ENCODE measurements at regions not wholly inside any gene's neighbourhood (a gene's known extent, or its start where the extent isn't known, plus 50 kb on each side); places are given as distances from the start of the nearest gene placed in this dataset.
A peak's percentile ranks its signal among the peaks of the same experiment; 100 is the strongest.

DNA sequence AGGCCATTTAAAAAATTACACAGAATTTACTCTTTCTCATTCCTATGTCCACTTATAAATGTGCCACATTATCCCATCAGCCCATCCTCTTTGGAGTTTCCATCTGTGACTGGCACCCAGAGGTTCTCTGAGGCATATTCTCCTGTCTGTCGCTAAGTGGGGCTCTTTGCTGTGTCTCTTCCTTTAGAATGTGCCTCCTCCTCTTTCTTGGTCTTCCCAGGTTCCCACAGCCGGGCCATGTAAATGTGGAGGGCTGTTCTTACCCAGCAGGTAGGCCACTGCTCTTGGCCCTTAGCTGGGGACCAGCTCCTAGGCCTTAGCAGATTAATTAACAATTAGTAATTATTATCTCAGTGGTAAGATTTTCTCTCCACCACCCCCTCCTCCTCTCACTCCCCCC, 167.0 kb downstream of the INSIG2 start:
- TF ChIP-seq, protein P1, sequence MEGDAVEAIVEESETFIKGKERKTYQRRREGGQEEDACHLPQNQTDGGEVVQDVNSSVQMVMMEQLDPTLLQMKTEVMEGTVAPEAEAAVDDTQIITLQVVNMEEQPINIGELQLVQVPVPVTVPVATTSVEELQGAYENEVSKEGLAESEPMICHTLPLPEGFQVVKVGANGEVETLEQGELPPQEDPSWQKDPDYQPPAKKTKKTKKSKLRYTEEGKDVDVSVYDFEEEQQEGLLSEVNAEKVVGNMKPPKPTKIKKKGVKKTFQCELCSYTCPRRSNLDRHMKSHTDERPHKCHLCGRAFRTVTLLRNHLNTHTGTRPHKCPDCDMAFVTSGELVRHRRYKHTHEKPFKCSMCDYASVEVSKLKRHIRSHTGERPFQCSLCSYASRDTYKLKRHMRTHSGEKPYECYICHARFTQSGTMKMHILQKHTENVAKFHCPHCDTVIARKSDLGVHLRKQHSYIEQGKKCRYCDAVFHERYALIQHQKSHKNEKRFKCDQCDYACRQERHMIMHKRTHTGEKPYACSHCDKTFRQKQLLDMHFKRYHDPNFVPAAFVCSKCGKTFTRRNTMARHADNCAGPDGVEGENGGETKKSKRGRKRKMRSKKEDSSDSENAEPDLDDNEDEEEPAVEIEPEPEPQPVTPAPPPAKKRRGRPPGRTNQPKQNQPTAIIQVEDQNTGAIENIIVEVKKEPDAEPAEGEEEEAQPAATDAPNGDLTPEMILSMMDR (IDR thresholded peaks at IDR 0.05; ENCODE audit: low read depth, low read length) = no peak

DNA sequence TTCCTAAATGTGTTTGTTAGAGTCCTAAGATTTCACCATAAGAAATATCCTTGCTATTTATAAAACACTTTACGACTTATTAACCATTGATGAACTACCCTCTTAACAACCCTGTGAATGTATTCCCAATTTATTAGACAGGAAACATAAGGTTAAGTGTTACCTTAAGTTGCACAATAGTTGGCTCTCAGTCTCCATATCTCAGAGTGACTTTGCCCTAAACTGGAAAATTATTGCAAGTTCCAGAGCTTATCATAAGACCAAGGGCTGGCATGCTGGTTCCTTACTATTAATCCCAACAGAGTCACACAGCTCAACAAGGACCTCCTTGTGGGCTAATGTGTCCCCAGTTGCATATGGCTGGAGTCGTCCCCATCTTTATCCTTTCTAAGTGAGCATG, 165.8 kb downstream of the INSIG2 start:
- TF ChIP-seq, protein P1 (IDR thresholded peaks at IDR 0.05; ENCODE audit: low read depth, low read length) = no peak

More for the DNA sequence above, 167.0 kb downstream of the INSIG2 start:
- no peak for DNase-seq (ENCODE audit: low read depth in 2 of 2)
- no peak overlapping the region for H3K4me3 ChIP-seq (replicated peaks in 1 of 2; ENCODE audit: low read depth in 2 of 2, low read length in 2 of 2)

DNA sequence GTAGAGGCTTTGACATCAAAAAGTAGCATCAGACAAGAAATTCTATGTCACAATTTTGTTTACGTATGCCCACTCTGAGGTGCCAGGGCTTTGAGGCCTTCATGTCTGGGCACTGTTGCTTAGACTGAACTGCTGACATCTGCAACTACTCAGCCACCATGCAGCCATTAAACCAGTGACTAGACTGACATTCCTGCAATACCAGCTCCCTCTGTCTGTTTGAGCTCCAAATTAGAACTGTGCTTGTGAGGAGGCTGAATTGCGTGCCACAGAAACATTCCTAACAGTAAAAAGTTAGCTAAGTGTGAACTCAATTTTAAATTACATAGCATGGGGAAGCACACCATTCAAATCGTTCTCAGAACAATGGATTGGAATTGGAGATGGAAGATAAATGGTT, 163.2 kb downstream of the INSIG2 start:
- TF ChIP-seq, protein P1 (IDR thresholded peaks at IDR 0.05; ENCODE audit: low read depth, low read length) = no peak
- DNase-seq (ENCODE audit: low read depth in 2 of 2) = no peak
- no peak overlapping the region for H3K4me3 ChIP-seq (replicated peaks in 1 of 2; ENCODE audit: low read depth in 2 of 2, low read length in 2 of 2)

More for the DNA sequence above, 165.8 kb downstream of the INSIG2 start:
- DNase-seq (ENCODE audit: low read depth in 2 of 2) = no peak
- H3K4me3 ChIP-seq (replicated peaks in 1 of 2; ENCODE audit: low read depth in 2 of 2, low read length in 2 of 2) = no peak overlapping the region

DNA sequence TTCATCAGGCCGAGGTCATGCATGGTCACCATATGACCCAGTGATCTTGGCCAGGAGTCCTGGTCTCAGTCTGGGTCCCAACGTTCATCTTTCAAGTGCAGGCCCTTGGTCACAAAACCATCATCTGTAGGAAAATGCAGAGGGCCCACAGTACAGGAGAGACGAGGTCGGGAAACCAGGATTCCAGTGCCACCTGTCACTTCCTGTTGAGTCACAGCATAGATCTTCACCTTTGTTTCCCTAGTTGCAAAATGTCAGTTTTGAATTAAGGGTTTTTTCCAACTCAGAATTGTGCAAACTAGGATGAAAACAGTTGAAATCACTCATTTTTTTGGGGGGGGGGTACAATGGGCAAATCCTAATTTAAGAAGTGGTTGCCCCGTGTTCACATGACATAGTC, 162.2 kb downstream of the INSIG2 start:
- TF ChIP-seq, protein P1 (IDR thresholded peaks at IDR 0.05; ENCODE audit: low read depth, low read length) = no peak
- DNase-seq (ENCODE audit: low read depth in 2 of 2) = peak in 1 of 2 donors; percentile 14
- H3K4me3 ChIP-seq (replicated peaks in 1 of 2; ENCODE audit: low read depth in 2 of 2, low read length in 2 of 2) = no peak overlapping the region

DNA sequence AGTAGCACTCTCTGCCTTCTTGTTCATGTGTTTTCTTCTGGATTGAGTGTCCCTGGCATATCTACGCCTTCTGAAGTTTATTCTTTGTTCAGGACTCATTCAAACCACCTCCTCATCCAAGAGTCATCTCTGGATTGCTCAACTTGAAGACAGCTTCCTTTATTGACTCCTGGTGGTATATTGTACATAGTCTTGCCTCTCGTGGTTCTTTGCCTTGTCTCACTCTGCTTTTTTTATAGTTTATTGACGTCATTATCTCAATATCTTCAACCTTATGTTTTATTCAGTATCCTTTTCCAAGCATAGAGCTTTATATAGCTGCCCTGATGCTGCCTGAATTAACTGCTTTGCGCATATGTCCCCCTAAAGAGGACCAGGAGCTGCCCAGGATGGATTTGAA, 161.7 kb downstream of the INSIG2 start:
- TF ChIP-seq, protein P1 (IDR thresholded peaks at IDR 0.05; ENCODE audit: low read depth, low read length) = no peak
- H3K4me3 ChIP-seq (replicated peaks in 1 of 2; ENCODE audit: low read depth in 2 of 2, low read length in 2 of 2) = no peak overlapping the region
- DNase-seq (ENCODE audit: low read depth in 2 of 2) = peak in 1 of 2 donors; percentile 36

DNA sequence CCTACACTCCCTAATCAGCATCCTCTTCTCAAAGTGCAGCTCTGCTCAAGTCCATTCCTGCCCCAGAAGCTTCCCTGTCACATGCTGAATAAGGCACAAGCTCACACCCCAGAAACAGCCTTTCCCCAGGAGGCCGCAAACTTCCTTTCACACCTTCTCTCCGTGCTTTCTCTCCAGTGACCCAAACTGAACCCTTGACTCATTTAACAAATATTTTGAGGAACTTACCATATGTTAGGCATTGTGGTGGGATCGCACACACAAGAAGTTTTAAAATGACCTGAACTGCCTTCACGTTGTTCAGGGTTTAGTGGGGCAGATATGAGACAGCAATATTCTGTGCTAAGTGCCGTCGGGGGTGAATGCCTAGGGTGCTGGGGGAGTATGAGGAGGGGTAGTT, 161.3 kb downstream of the INSIG2 start:
- TF ChIP-seq, protein P1 (IDR thresholded peaks at IDR 0.05; ENCODE audit: low read depth, low read length) = no peak
- H3K4me3 ChIP-seq (replicated peaks in 1 of 2; ENCODE audit: low read depth in 2 of 2, low read length in 2 of 2) = no peak overlapping the region
- DNase-seq (ENCODE audit: low read depth in 2 of 2) = peak in 1 of 2 donors; percentile 32

DNA sequence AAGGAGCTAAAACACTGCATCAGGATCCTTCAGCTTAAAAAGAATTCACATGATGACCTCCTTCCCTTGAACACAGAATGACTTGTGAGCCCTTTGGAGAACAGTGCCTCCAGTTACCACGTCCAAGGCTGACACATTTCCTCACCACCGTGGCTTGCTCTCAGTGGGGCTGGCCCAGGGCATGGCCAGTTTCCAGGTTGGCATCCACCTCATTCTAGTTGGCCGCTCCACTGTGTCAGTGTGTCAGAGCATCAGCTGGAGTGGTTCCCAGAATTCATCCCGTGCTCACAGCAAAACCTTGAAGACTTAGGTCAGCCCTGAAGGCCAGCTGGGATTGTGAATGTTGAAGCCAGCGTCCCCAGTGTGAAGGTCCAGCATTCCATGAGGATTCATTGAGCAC, 158.5 kb downstream of the INSIG2 start:
- TF ChIP-seq, protein P1 (IDR thresholded peaks at IDR 0.05; ENCODE audit: low read depth, low read length) = no peak
- H3K4me3 ChIP-seq (replicated peaks in 1 of 2; ENCODE audit: low read depth in 2 of 2, low read length in 2 of 2) = no peak overlapping the region
- DNase-seq (ENCODE audit: low read depth in 2 of 2) = no peak

All from cardiac fibroblast (primary cell).